GM18520 (cell line): ENCODE measurements at regions not wholly inside any gene's neighbourhood (a gene's known extent, or its start where the extent isn't known, plus 50 kb on each side); places are given as distances from the start of the nearest gene placed in this dataset.

Experiments used
- ATAC-seq: cut with Tn5 transposase; IDR thresholded peaks from one replicate; pipeline ENCODE4 v1.9.1; 2021; ENCODE audit not compliant: unreplicated experiment

- no peak for ATAC-seq
These were observed 414.1 kb downstream of the KCNH5 start for GRCh38 chr14:62631176-62631575.

GRCh38 chr14:62632771-62633170 lies 412.5 kb downstream of the KCNH5 start:
- ATAC-seq = no peak

- ATAC-seq = no peak
These were observed 399.6 kb downstream of the KCNH5 start for GRCh38 chr14:62645649-62646048.
